WERI-Rb-1 (cell line): ENCODE measurements at regions not wholly inside any gene's neighbourhood (a gene's known extent, or its start where the extent isn't known, plus 50 kb on each side); places are given as distances from the start of the nearest gene placed in this dataset.

Source experiments
- DNase-seq: peaks from one replicate; pipeline ENCODE4 v3.0.0-alpha.2; 2020
- H3K27ac ChIP-seq: fragments of 250-450 bp; sonication (Bioruptor Pico); 2 replicates; pipeline ENCODE4 v1.5.1; 2020; ENCODE audit warnings: mild to moderate bottlenecking, moderate library complexity
- H3K27me3 ChIP-seq: fragments of 250-450 bp; sonication (Bioruptor Pico); 2 replicates; pipeline ENCODE4 v1.5.1; 2021; ENCODE audit warnings: mild to moderate bottlenecking, low read depth, moderate library complexity; ENCODE audit not compliant: insufficient read depth, severe bottlenecking
- H3K36me3 ChIP-seq: fragments of 250-450 bp; sonication (Bioruptor Pico); 2 replicates; pipeline ENCODE4 v1.5.1; 2020; ENCODE audit warnings: mild to moderate bottlenecking, moderate library complexity
- H3K4me3 ChIP-seq: 2 replicates; pipeline ENCODE4 v1.5.1; 2011; ENCODE audit warnings: low read depth, mild to moderate bottlenecking, control low read depth, low read length
- H3K9me3 ChIP-seq: fragments of 250-450 bp; sonication (Bioruptor Pico); 2 replicates; pipeline ENCODE4 v1.5.1; 2021; ENCODE audit warnings: mild to moderate bottlenecking, moderate library complexity; ENCODE audit not compliant: severe bottlenecking
- CTCF ChIP-seq: IDR thresholded peaks from 2 replicates; pipeline ENCODE4 v1.5.1; 2011; ENCODE audit warnings: low read depth, mild to moderate bottlenecking, control low read depth, inconsistent platforms, low read length

GRCh38 chr5:38638656-38639055 is 82.2 kb upstream of the LIFR start:
- no peaks in the 10 kb centered on the region for H3K27me3 ChIP-seq
- no peak overlapping the region for H3K27ac ChIP-seq
- no peak for DNase-seq
- no peak for TF ChIP-seq CTCF
- H3K9me3 ChIP-seq: no peaks in the 10 kb centered on the region
- no peak overlapping the region for H3K4me3 ChIP-seq
- no peaks in the 10 kb centered on the region for H3K36me3 ChIP-seq

- H3K36me3 ChIP-seq: no peaks in the 10 kb centered on the region
- H3K9me3 ChIP-seq: no peaks in the 10 kb centered on the region
- no peak for DNase-seq
- H3K27me3 ChIP-seq: no peaks in the 10 kb centered on the region
- H3K4me3 ChIP-seq: no peak overlapping the region
- TF ChIP-seq CTCF: no peak
- H3K27ac ChIP-seq: no peak overlapping the region
Observed at GRCh38 chr5:38639377-38640358, 83.2 kb upstream of the LIFR start.

- no peak for TF ChIP-seq CTCF
- H3K27ac ChIP-seq: no peak overlapping the region
- no peak overlapping the region for H3K4me3 ChIP-seq
- no peaks in the 10 kb centered on the region for H3K36me3 ChIP-seq
- H3K27me3 ChIP-seq: no peaks in the 10 kb centered on the region
- no peaks in the 10 kb centered on the region for H3K9me3 ChIP-seq
- DNase-seq: no peak
Observed at GRCh38 chr5:38641003-38641402, 84.6 kb upstream of the LIFR start.

GRCh38 chr5:38642189-38642911 is 85.9 kb upstream of the LIFR start:
- no peak for TF ChIP-seq CTCF
- no peaks in the 10 kb centered on the region for H3K36me3 ChIP-seq
- H3K27me3 ChIP-seq: no peaks in the 10 kb centered on the region
- H3K9me3 ChIP-seq: no peaks in the 10 kb centered on the region
- no peak overlapping the region for H3K27ac ChIP-seq
- DNase-seq: no peak
- no peak overlapping the region for H3K4me3 ChIP-seq

GRCh38 chr5:38643616-38644015 is 87.2 kb upstream of the LIFR start:
- H3K4me3 ChIP-seq: no peak overlapping the region
- DNase-seq: no peak
- no peak for TF ChIP-seq CTCF
- no peaks in the 10 kb centered on the region for H3K27me3 ChIP-seq
- H3K9me3 ChIP-seq: peaks cover 3% of the 10 kb centered on the region
- no peak overlapping the region for H3K27ac ChIP-seq
- no peaks in the 10 kb centered on the region for H3K36me3 ChIP-seq
